Peyer's patch (tissue), 4 donors: ENCODE measurements at regions not wholly inside any gene's neighbourhood (a gene's known extent, or its start where the extent isn't known, plus 50 kb on each side); places are given as distances from the start of the nearest gene placed in this dataset.

Experiments
- POLR2A ChIP-seq, 2 donors: fragments of 450-650 bp; IDR thresholded peaks; one replicate each; pipeline ENCODE4 v1.5.1; 2017; ENCODE audit warnings: antibody characterized with exemption in 2 of 2, mild to moderate bottlenecking in 2 of 2, moderate library complexity in 2 of 2
- TF ChIP-seq, protein P1 (sequence below), 6 experiments: fragments of 450-650 bp in 4 of 6; fragments of 200-600 bp in 2 of 6; sonication (generic) in 1 of 6; IDR thresholded peaks; one replicate each; pipeline ENCODE4 v1.5.1; 2017 to 2019; ENCODE audit warnings: antibody characterized with exemption in 6 of 6, mild to moderate bottlenecking in 3 of 6, moderate library complexity in 1 of 6

DNA sequence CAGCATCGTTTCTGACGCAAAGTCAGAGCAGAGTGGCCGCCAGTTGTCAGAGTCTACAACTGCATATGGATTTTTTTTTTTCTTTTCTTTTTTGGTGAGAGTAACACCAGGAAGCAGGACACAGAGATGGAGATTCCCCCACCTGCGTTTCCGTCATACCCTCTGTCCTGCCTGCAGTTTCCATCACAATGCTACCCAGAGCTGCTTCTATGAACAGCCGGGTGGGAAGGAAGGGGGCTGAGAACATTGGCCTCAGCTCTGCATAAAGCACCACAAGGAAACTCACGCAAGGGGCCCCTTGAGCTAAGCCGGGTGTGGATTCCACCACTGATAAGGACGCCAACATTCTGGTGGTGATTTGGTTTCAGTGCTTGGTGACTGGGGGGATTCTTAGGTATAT, 183.5 kb upstream of the AFDN start:
- TF ChIP-seq, protein P1, sequence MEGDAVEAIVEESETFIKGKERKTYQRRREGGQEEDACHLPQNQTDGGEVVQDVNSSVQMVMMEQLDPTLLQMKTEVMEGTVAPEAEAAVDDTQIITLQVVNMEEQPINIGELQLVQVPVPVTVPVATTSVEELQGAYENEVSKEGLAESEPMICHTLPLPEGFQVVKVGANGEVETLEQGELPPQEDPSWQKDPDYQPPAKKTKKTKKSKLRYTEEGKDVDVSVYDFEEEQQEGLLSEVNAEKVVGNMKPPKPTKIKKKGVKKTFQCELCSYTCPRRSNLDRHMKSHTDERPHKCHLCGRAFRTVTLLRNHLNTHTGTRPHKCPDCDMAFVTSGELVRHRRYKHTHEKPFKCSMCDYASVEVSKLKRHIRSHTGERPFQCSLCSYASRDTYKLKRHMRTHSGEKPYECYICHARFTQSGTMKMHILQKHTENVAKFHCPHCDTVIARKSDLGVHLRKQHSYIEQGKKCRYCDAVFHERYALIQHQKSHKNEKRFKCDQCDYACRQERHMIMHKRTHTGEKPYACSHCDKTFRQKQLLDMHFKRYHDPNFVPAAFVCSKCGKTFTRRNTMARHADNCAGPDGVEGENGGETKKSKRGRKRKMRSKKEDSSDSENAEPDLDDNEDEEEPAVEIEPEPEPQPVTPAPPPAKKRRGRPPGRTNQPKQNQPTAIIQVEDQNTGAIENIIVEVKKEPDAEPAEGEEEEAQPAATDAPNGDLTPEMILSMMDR (IDR thresholded peaks at IDR 0.05): no peak
- no peak for TF ChIP-seq POLR2A (IDR thresholded peaks at IDR 0.05)
